T-helper 1 cell (primary cell): ENCODE measurements at regions not wholly inside any gene's neighbourhood (a gene's known extent, or its start where the extent isn't known, plus 50 kb on each side); places are given as distances from the start of the nearest gene placed in this dataset.
"Not testable (repeated sequence)": the region's sequence is repeated elsewhere in the genome, so short reads cannot be mapped to it uniquely, and the experiment has no call there.

ENCODE experiments used
- DNase-seq, 5 donors: peaks; one replicate each; pipeline ENCODE4 v3.0.0-alpha.2; 2012 to 2020

GRCh38 chr1:188476606-188477005 is 1647.9 kb downstream of the PLA2G4A start:
- no peak for DNase-seq

DNA sequence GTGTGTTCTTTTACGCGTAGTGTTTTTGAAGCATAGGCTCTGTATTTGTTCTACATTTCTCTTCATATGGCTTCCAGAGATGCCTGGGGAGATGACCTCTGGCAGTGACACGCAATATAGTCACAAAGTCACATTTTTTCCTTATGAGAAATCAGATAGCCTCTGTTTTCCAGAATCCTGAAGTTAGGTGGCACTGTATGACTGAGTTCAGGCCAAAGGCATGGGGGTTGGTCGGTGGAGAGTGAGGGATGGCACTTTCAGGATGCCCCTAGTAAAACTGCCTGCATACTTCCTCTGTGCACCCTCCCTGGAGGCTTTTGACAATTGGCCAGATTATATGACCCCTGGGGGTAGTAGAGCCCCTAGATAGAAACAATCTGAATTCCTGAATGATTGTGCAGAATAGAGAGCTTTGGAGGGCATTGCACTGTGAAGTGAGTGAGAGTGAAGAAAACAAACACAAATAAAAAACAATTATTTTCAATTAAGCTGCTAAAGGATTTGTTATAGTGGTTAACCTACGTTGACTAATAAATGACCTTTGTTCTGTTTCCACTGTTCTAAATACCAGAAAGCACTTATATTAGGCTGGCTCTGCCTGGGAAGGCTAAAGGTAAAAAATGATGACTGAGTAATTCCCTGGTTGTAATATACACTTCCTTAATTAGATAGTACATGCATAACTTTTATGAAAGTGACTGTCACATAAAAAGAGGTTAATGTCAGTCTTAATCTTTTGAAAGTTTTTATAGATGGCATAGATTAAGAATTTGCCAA is 1660.8 kb downstream of the PLA2G4A start:
- DNase-seq: no peak

- DNase-seq: no peak
Observed at GRCh38 chr1:188496506-188496905, 1667.8 kb downstream of the PLA2G4A start.

DNA sequence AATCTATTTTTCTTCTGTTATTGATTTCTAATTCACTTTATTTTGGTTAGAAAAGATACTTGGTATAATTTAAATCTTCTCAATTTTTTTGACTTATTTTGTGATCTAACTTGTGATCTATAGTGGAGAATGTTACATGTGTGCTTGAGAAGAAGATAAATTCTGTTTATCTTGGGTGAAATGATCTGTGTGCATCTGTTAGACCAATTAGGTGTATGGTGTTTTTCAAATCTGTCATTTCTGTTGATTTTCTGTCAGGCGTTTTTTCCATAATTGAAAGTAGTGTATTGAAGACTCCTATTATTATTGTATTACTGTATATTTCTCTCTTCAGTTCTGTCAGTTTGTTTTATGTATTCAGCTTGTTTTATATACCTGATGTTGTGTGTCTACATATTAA is 1668.3 kb downstream of the PLA2G4A start:
- no peak for DNase-seq

DNA sequence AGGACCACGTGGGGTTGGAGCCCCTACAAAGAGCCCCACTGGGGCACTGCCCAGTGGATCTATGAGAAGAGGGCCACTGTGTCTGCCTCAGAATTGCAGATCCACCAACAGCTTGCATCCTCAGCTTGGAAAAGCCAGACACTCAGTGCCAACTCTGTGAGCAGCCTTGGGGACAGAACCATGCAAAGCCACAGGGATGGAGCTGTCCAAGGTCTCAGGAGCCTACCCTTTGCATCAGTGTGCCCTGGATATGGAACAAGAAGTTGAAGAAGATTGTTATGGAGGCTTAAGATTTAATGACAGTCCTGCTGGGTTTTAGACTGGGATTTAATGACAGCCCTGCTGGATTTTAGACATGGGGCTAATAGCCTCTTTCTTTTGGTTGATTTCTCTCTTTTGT is 1670.9 kb downstream of the PLA2G4A start:
- DNase-seq: no peak

GRCh38 chr1:188514917-188515316 is 1686.2 kb downstream of the PLA2G4A start:
- no peak for DNase-seq

DNA sequence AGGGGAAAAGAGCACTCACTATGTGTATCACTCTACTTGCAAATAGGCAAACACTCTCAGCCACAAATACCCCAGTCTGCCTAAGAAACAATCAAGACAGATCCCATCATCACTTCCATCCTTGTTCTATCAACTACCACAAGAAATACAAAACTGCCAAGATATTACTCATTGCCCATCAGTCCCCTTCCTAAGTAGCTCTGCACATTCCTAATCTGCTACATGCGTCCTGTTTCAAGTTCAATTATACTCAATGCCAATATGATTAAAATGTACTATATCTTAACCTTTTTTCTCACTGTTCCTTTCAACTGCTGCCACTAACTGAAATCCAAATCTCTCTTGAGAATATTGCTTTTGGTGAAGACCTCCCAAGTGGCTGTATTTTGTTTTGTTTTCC is 1688.4 kb downstream of the PLA2G4A start:
- DNase-seq: no peak

- no peak for DNase-seq
Observed at GRCh38 chr1:188551176-188551575, 1722.4 kb downstream of the PLA2G4A start.

GRCh38 chr1:188557053-188557452 is 1728.3 kb downstream of the PLA2G4A start:
- no peak for DNase-seq

DNA sequence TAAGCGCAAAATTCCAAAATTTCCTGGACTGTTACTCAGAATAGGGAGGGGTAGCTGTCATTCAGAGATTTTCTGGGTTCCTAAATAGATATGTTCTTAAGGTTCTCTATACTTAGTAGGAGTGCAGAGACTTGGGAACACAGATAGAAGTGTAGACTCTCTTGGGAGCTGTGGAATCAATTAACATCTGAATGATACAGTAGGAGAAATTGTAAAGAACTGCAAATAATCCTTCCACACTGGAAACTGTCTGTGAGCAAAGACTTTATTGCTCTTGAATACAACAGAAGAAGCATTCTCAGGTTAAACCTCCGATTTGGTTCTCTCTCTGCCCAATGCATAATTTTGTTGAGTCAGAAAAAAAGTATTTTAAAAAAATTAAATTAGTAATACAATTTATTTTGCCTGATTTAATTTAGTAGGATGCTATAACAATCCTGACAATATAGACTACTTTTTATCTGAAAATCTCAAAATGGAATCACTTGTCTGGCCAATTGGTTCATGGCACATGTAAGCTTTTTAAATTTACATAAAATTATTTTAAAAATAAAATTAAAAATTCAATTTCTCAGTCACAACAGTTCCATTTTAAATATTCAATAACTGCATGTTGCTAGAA is 1754.3 kb downstream of the PLA2G4A start:
- DNase-seq: no peak

GRCh38 chr1:188584119-188584518 is 1755.4 kb downstream of the PLA2G4A start:
- DNase-seq: no peak

DNA sequence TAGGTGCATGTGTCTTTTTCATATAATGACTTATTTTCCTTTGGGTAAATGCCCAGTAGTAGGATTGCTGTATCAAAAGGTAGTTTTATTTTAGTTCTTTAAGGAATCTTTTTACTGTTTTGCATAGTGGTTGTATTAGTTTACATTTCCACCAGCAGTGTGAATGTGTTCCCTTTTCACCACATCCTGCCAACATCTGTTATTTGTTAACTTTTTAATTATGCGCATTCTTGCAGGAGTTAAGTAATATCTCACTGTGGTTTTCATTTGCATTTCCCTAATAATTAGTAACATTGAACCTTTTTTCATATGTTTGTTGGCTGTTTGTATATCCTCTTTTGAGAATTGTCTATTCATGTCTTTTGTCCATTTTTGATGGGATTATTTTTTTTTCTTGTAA is 1761.9 kb downstream of the PLA2G4A start:
- DNase-seq: no peak

GRCh38 chr1:188594542-188595235 is 1765.9 kb downstream of the PLA2G4A start:
- no peak for DNase-seq

DNA sequence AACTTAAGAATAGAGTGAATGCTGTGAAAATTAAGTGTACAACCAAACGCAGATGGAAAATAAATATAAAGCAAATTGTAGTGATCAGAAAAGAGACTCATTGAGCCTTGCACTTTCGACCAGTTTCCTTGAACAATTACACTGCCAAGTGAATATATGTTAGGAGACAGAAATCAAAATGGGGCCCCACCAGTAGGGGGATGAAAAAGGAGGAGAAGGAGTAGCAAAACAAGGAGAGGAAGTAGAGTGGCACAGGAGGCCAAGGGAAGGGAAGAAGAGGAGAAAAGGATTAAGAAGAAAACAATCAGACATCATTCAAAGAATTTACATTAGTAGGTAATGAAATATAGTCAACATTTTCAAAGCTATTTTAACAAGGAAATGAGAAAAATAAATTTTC is 1770.6 kb downstream of the PLA2G4A start:
- DNase-seq: no peak

DNA sequence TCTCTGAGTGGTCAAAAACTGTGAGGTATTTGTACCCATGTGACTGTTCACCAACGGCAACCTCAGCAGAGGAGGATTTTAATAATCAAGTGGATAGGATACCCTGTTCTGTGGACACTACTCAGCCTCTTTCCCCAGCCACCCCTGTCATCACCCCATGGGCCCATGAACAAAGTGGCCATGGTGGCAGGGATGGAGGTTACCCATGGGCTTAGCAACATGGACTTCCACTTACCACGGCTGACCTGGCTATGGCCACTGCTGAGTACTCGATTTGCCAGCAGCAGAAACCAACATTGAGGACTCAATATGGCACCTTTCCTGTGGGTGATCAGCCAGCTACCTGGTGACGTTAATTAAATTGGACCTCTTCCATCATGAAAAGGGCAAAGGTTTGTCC is 1782.7 kb downstream of the PLA2G4A start:
- no peak for DNase-seq

DNA sequence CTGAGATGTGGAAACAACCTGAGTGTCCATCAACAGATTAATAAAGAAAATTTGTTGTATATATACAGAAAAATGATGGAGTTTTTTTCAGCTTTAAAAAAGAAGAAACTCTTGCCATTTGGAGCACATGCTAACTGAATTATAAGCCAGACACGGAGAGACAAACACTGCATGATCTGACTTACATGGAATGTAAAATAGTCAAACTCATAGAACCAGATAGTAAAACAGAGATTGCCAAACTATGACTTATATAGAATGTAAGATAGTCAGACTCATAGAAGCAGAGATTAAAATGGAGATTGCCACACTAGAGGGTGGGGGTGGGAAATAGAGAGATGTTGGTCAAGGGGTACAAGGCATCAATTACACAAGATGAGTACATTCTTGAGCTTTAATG is 1786.6 kb downstream of the PLA2G4A start:
- no peak for DNase-seq

DNA sequence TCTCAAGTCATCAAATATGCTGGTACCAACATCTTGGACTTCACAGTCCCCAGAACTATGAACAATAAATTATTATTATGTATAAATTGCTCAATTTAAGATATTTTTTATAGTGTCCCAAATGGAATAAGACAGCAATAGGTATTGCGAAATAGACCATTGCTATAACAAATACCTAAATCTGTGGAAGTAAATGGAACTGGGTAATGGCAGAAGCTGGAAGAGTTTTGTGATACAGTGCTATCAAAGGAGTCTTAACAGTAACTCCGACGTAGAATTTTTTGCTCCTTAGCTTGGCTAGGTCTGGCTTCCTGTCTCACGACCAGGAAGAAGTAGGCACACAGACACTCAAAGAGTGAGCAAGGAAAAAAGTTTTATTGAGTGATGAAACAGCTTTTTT is 1791.5 kb downstream of the PLA2G4A start:
- no peak for DNase-seq

- no peak for DNase-seq
Observed at GRCh38 chr1:188641566-188642211, 1812.9 kb downstream of the PLA2G4A start.

- no peak for DNase-seq
Observed at GRCh38 chr1:188642704-188643103, 1814.0 kb downstream of the PLA2G4A start.

- DNase-seq: no peak
Observed at GRCh38 chr1:188652678-188653077, 1823.9 kb downstream of the PLA2G4A start.

DNA sequence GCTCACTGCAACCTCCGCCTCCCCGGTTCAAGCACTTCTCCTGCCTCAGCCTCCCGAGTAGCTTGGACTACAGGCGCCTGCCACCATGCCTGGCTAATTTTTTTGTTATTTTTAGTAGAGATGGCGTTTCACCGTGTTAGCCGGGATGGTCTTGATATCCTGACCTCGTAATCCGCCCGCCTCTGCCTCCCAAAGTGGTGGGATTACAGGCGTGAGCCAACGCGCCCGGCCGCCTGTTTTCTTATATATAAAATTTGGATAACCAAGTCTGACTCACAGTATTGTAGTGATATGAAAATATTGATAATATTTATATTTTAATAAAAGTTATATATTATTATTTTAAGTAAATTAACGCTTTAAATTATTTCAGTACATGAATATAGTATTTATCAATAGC is 1821.7 kb downstream of the BRINP3 start:
- not testable (repeated sequence) for DNase-seq

- no peak for DNase-seq
Observed at GRCh38 chr1:188660572-188660971, 1817.1 kb downstream of the BRINP3 start.

DNA sequence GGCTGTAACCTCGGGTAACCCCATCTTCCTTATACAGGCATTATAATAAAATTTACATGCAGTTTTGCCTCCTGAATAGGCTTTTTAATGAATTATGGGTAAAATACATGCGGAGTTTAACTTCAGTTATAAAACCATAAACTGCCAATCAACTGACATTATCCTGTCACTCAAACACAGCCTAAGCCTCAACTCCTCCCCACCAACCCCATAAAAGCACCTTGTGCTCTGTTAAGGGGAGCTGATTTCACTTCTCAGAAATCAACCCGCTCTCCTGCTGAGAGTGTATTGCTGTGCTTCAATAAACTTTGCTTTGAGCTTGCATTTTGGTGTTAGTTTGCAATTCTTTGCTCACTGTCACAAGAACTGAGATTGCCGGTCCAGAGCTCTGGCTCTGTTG is 1812.2 kb downstream of the BRINP3 start:
- no peak for DNase-seq

DNA sequence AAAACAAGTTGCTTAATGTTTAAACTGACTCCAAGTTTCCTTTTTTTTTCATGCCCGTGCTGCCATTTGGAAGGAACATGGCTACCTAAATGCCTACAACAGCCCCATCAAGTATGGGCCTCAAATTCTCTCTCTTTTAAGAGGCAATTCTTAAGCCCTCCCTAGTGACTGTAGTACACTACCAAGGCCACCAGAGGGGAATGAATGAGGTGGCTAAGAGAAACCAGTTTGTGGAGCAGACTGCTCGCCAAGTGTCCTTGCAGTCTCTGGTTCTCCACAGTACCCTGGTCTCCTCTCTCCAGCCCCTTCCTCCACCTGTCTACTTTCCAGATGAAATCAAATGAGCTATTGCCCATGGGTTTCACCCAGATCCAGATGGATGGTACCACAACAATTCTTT is 1809.6 kb downstream of the BRINP3 start:
- no peak for DNase-seq
